ENCODE measurements at regions not wholly inside any gene's neighbourhood (a gene's known extent, or its start where the extent isn't known, plus 50 kb on each side); places are given as distances from the start of the nearest gene placed in this dataset.

- TF ChIP-seq, protein P1, sequence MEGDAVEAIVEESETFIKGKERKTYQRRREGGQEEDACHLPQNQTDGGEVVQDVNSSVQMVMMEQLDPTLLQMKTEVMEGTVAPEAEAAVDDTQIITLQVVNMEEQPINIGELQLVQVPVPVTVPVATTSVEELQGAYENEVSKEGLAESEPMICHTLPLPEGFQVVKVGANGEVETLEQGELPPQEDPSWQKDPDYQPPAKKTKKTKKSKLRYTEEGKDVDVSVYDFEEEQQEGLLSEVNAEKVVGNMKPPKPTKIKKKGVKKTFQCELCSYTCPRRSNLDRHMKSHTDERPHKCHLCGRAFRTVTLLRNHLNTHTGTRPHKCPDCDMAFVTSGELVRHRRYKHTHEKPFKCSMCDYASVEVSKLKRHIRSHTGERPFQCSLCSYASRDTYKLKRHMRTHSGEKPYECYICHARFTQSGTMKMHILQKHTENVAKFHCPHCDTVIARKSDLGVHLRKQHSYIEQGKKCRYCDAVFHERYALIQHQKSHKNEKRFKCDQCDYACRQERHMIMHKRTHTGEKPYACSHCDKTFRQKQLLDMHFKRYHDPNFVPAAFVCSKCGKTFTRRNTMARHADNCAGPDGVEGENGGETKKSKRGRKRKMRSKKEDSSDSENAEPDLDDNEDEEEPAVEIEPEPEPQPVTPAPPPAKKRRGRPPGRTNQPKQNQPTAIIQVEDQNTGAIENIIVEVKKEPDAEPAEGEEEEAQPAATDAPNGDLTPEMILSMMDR (IDR thresholded peaks at IDR 0.05), result no peak
- TF ChIP-seq POLR2A (IDR thresholded peaks at IDR 0.05), result no peak
Observed at GRCh38 chr1:73947009-73947408, 251.0 kb downstream of the LRRIQ3 start.

All from testis (tissue), 2 donors.